ENCODE measurements at regions not wholly inside any gene's neighbourhood (a gene's known extent, or its start where the extent isn't known, plus 50 kb on each side); places are given as distances from the start of the nearest gene placed in this dataset.

DNA sequence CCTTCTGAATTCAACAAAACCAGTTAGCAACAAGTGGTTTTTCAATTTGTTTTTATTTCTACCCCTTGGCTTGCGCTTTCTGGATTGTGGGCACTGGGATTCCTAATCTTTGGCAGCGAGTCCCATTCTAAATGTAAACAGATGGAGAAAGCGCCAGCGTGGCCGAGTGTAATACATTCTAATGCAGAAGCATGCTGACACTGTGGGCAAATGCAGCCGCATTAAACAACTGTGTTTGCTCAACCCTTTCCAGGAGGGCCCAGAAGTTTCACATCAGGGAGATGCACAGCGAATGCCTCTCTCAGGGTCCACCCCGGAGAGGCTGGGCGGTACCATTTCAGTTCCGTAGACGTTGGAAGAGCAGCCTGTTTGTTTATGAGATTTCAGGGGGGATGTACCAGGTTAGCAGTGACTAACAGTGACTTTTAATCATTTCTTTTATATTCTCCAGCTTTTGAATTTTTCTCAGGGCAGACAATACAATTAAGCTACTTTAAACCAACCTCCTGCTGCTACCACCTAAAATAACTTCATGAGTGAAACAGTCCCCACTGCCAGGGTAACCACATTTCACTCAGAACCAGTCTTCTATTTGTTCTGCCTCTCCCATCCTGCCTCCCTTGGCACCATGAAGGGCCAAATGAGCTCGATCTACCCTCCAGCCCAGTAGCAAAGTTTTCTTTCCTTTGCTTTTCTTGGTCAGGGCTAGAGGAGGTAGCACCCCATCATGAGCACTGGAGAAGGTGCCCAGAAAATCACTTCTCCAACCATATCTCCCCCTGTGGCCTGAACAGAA lies 164.2 kb upstream of the ITGB1 start:
- TF ChIP-seq POLR2A (IDR thresholded peaks at IDR 0.05): no peak
- TF ChIP-seq, protein P1, sequence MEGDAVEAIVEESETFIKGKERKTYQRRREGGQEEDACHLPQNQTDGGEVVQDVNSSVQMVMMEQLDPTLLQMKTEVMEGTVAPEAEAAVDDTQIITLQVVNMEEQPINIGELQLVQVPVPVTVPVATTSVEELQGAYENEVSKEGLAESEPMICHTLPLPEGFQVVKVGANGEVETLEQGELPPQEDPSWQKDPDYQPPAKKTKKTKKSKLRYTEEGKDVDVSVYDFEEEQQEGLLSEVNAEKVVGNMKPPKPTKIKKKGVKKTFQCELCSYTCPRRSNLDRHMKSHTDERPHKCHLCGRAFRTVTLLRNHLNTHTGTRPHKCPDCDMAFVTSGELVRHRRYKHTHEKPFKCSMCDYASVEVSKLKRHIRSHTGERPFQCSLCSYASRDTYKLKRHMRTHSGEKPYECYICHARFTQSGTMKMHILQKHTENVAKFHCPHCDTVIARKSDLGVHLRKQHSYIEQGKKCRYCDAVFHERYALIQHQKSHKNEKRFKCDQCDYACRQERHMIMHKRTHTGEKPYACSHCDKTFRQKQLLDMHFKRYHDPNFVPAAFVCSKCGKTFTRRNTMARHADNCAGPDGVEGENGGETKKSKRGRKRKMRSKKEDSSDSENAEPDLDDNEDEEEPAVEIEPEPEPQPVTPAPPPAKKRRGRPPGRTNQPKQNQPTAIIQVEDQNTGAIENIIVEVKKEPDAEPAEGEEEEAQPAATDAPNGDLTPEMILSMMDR (IDR thresholded peaks at IDR 0.05): no peak
